Esophagus muscularis mucosa (tissue), 4 donors: ENCODE measurements at regions not wholly inside any gene's neighbourhood (a gene's known extent, or its start where the extent isn't known, plus 50 kb on each side); places are given as distances from the start of the nearest gene placed in this dataset.

ENCODE experiments used
- CTCF ChIP-seq, 3 experiments: fragments of 200-600 bp in 2 of 3; fragments of 450-650 bp in 1 of 3; sonication (generic) in 2 of 3; IDR thresholded peaks; one replicate each; pipeline ENCODE4 v1.5.1; 2017 to 2019; ENCODE audit warnings: antibody characterized with exemption in 3 of 3, mild to moderate bottlenecking in 2 of 3, moderate library complexity in 1 of 3
- EP300 ChIP-seq: sonication (generic); formaldehyde crosslinking; IDR thresholded peaks from one replicate; pipeline ENCODE4 v1.6.1; 2017; ENCODE audit warnings: antibody characterized with exemption
- POLR2A ChIP-seq: fragments of 450-650 bp; IDR thresholded peaks from one replicate; pipeline ENCODE4 v1.6.1; 2017; ENCODE audit warnings: antibody characterized with exemption, moderate library complexity, mild to moderate bottlenecking, low read depth
- POLR2AphosphoS5 ChIP-seq, 2 donors: sonication (generic); formaldehyde crosslinking; IDR thresholded peaks; one replicate each; pipeline ENCODE4 v1.6.1; 2017; ENCODE audit warnings: antibody characterized with exemption in 2 of 2

DNA sequence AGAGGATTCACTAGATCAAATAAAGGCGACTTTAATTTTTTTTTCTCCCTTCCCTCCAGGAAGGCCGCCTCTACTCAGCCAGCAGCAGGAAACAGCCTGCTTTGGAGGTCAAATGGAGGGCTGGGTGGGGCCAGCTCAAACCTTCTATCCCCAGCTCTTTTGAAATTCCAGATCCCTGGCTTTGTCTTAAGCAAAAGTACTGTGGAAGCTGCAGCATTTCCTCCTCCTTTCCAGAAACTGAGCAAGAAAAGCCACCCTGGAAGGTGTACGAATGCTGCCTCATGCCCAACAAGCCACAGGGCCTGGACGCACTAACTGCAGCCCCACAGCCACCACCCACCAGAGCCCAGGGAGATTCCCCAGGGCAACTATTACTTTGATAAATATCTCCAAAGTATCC lies 55.1 kb upstream of the ZCCHC13 start:
- TF ChIP-seq CTCF (IDR thresholded peaks at IDR 0.05) (no peak), POLR2AphosphoS5 (IDR thresholded peaks at IDR 0.05) (no peak), EP300 (no peak), POLR2A (no peak)
